ENCODE measurements at regions not wholly inside any gene's neighbourhood (a gene's known extent, or its start where the extent isn't known, plus 50 kb on each side); places are given as distances from the start of the nearest gene placed in this dataset.
"Not testable (repeated sequence)": the region's sequence is repeated elsewhere in the genome, so short reads cannot be mapped to it uniquely, and the experiment has no call there.

GRCh38 chr3:171982828-171983227, 56.5 kb upstream of the FNDC3B start:
- no peak for DNase-seq

- not testable (repeated sequence) for DNase-seq
Measured at GRCh38 chr3:171983685-171984084, 55.7 kb upstream of the FNDC3B start.

- DNase-seq: no peak
Measured at GRCh38 chr3:171984883-171985282, 54.5 kb upstream of the FNDC3B start.

GRCh38 chr3:171986176-171986575, 53.2 kb upstream of the FNDC3B start:
- no peak for DNase-seq

GRCh38 chr3:171986757-171987518, 52.4 kb upstream of the FNDC3B start:
- no peak for DNase-seq

Measured in NCI-H146 (cell line).